Retinal pigment epithelial cell (primary cell): ENCODE measurements at regions not wholly inside any gene's neighbourhood (a gene's known extent, or its start where the extent isn't known, plus 50 kb on each side); places are given as distances from the start of the nearest gene placed in this dataset.
"Not testable (repeated sequence)": the region's sequence is repeated elsewhere in the genome, so short reads cannot be mapped to it uniquely, and the experiment has no call there.

Experiments used
- DNase-seq: peaks from one replicate; pipeline ENCODE4 v3.0.0-alpha.2; 2010; ENCODE audit warnings: low read depth
- H3K4me3 ChIP-seq: 2 replicates; pipeline ENCODE4 v1.5.1; 2011; ENCODE audit warnings: mild to moderate bottlenecking, low read length, control low read depth, moderate library complexity
- TF ChIP-seq, protein P1 (sequence below): conservative IDR thresholded peaks from 2 replicates; pipeline ENCODE4 v1.5.1; 2011; ENCODE audit warnings: low read depth, low read length, control low read depth, inconsistent platforms

DNA sequence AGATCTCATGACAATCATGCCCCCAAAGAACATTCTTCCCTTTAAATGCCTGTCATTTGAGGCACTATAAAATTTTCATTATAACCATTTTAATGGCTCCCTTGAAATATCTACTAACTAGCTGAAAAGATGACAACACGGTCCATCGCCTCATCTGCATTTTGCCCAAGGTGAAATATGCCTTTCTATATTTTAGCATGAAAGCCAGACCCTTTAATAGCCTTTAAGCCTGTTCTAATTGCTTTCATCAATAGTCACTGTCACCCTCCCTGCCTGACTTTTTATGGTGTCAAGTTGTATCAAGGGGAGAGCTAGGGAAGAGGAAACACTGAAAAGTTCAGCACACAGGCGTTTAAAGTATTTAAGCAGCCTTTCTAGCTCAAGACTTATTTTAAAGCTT is 144.1 kb upstream of the PRICKLE2 start:
- H3K4me3 ChIP-seq = no peak overlapping the region
- TF ChIP-seq, protein P1, sequence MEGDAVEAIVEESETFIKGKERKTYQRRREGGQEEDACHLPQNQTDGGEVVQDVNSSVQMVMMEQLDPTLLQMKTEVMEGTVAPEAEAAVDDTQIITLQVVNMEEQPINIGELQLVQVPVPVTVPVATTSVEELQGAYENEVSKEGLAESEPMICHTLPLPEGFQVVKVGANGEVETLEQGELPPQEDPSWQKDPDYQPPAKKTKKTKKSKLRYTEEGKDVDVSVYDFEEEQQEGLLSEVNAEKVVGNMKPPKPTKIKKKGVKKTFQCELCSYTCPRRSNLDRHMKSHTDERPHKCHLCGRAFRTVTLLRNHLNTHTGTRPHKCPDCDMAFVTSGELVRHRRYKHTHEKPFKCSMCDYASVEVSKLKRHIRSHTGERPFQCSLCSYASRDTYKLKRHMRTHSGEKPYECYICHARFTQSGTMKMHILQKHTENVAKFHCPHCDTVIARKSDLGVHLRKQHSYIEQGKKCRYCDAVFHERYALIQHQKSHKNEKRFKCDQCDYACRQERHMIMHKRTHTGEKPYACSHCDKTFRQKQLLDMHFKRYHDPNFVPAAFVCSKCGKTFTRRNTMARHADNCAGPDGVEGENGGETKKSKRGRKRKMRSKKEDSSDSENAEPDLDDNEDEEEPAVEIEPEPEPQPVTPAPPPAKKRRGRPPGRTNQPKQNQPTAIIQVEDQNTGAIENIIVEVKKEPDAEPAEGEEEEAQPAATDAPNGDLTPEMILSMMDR = no peak
- DNase-seq = no peak

DNA sequence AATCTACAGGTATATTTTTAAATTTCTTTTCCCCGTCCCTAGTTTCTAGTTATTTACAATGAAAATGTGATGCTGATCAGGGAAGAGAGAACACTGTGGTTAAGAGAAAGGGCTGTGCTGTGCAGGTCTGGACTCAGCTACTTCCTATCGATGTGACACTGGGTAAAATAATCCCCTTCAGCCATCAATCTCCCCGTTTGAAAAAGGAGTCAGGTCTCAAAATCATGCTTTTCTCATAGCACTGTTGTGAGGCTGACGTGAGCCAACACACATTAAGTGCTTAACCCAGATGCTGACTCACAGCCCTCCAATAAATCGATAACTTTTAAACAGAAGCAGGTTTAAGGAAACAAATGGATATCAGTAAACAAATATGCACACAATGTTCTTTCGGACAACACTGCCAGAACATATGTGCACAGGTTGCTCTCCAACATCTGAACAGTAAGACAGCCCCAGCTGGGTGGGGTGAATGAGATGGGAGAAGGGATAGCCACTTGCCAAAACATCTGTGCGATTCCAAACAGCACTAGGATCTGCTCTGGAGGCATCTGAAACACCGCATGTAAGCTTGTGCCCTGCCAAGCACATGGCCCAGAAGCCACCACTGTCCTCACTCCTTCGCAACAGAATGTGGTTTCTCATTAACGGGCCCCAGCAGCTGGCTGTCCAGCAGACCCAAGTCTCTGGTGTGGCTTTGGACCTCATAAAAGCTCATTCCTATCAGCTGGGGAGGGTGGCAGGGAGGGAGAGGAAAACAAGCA is 143.2 kb upstream of the PRICKLE2 start:
- TF ChIP-seq, protein P1 = no peak
- no peak for DNase-seq
- H3K4me3 ChIP-seq = no peak overlapping the region

DNA sequence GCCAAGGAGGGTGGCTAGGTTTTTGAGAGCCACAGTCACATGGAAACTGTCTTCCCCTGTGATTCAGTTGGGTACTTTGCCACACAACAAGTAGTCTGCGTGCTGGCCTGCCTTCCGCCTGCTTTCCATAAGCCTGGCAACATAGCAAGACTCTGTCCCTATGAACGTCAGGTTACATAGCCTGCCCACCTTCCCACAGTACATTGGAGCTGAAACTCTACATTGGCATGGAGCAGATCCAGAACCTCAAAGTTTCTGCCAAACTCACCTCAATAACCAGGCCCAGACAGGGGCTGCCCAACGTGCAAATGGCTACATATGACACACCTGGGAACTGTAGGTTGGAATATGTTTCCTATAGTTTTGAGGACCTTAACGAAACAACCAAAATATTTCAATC is 140.6 kb upstream of the PRICKLE2 start:
- TF ChIP-seq, protein P1 = no peak
- no peak overlapping the region for H3K4me3 ChIP-seq
- no peak for DNase-seq

DNA sequence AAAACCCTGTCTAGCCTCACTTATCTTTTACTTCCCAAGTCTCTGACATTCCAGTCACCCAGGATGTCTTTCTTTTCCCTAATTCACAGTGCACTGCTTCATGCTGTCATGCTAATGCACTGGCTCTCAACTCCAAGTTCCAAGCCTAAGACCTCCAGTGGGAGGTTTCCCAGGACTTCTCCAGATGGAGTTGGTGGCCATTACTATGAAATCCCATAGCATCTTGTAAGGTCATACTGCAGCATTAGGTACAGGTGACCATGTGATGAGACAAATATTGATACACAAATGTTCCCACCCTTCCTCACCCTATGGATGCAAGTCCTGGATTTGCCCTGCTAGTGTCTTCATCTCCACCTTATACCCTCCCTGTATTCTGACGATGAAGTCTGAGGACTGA is 138.6 kb upstream of the PRICKLE2 start:
- no peak overlapping the region for H3K4me3 ChIP-seq
- TF ChIP-seq, protein P1 = no peak
- no peak for DNase-seq

DNA sequence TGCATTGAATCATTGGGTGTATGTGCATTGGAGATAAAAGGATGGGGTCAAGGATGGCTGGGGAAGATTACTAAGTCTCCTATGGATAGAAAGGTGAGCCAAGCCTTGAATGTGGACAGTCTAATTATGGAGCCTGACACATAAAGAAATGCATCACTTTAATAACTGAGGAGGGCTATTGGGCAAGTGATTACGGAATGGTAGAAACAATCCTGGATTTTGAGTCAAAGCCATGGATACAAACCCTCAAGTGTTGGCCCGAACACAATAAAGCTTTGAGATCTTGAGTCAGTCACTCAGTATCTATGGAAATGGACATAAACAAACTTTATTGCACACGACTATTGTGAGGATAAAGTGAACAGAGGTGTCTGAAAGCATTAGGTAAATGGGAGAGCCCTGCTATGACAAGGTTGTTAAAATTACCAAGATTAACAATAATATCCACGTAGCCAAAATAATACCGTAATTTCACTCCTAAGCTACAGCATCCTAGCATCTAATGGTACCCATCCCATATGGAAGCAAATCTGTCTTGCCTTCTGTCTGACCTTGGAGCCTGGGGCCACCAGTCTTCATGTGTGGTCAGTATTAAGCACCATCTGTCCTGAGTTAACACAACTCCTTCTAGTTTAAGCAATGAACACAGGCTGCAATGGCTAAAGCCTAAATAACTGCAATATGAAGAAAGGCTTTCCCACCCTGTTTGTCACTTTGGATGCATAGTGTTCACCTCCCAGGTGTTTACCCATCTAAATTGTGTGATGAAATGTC is 136.9 kb upstream of the PRICKLE2 start:
- TF ChIP-seq, protein P1 = no peak
- H3K4me3 ChIP-seq = no peak overlapping the region
- no peak for DNase-seq

DNA sequence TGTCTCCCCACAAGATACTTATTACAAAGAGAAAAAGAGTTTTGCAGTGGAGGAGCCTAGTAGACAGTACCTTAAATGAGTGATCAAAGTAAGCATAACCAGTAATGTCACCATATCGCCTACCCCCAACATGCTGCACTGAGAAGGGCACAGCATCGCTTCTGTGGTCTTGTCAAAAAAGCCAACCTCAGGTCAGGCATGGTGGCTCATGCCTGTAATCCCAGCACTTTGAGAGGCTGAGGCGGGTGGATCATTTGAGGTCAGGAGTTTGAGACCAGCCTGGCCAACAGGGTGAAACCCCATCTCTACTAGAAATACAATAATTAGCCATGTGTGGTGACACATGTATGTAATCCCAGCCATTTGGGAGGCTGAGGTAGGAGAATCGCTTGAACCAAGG is 135.8 kb upstream of the PRICKLE2 start:
- not testable (repeated sequence) for H3K4me3 ChIP-seq, DNase-seq

DNA sequence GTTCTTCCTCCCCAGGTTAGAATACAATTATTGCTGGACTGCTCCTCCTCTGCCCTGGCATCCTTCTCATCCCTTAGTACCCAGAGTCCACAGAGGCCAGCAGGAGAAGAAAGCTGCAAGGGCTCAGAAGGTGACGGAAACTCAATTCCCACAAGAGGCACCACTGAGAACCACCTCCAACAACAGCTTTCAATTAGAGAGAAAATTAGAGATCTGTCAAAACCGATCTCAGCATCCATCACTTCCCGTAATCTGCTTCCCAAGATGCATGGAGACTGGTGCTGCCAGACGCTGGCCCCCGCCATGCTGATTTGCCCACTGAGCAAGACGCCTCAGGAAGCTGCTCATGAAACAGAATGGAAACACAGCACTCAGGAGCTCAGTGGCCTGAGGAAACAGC is 135.0 kb upstream of the PRICKLE2 start:
- DNase-seq = no peak
- TF ChIP-seq, protein P1 = peak; percentile 16
- H3K4me3 ChIP-seq = no peak overlapping the region
